GM03348 (cell line): ENCODE measurements at regions not wholly inside any gene's neighbourhood (a gene's known extent, or its start where the extent isn't known, plus 50 kb on each side); places are given as distances from the start of the nearest gene placed in this dataset.
A peak's percentile ranks its signal among the peaks of the same experiment; 100 is the strongest.

ENCODE experiments used
- DNase-seq: peaks from one replicate; pipeline ENCODE4 v3.0.0; 2012; ENCODE audit warnings: low spot score

DNA sequence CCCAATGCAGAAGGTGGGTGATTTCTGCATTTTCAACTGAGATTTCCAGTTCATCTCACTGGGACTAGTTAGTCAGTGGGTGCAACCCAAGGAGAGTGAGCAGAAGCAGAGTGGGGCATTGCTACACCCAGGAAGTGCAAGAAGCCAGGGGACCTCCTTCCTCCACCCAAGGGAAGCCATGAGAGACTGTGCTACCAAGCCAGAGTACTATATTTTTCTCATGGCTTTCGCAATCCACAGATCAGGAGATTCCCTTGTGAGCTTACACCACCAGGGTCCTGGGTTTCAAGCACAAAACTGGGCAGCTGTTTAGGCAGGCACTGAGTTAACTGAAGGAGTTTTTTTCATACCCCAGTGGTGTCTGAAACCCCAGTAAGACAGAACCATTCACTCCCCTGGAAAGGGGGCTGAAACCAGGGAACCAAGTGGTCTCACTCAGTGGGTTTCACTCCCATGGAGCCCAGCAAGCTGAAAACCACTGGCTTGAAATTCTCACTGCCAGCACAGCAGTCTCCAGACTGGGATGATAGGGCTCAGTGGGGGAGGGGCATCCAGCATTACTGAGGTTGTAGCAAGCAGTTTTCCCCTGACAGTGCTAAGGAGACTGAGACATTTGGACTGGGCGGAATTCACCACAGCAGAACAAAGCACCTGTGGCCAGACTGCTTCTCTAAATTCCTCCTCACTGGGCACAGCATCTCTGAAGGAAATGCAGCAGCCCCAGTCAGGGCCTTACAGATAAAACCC lies 903.4 kb downstream of the TECRL start:
- no peak for DNase-seq

DNA sequence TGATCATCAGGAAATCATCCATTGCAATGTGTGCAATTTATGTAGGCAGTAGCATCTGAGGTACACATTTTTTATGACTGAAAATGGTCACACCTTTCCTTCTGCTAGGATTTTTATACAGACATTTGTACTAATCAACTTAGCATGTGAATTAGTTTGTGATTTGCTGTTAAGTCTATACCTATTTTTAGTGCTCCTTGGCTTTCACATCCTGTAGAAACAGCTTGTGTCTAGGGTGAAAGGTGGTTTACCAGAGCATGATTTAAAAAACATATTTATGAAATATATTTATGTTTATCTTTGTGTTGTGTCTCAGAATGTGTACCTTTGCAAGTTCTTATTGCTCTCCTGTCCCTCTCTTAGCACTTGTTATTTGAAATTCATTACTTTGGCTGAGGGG lies 916.0 kb downstream of the TECRL start:
- DNase-seq, result no peak

DNA sequence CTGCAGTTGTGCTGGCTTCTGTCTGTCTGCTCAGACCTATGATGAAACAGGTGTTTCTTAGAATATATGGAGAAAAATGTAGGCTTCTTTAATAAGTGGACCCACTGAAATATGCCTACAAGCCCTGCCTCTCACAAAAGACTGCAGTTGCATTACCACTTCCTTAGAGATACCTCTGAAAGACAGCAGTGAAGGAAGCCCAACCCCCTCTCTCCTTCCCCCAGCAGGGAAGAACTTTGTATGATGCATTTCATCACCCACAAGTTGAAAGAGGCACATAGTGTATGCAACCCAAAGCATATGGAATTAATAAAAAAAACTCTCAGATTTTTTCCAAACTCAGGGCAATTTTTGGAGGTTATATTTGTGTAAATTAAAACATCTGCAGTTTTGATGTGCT lies 916.7 kb downstream of the TECRL start:
- DNase-seq, result no peak

DNA sequence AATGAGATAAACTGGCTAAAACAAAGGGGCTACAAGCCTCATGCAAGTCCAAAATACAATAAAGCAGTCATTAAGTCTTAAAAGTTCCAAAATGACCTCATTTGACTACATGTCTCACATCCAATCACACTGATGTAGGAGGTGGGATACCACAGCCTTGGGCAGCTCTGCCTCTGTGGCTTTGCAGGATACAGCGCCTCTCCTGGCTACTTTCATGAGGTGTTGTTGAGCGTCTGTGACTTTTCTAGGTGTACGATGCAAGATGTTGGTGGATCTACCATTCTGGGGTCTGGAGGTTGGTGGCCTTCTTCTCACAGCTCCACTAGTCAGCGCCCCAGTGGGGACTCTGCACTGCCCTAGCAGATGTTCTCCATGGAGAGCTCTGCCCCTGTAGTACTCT lies 944.9 kb downstream of the TECRL start:
- DNase-seq, result no peak

DNA sequence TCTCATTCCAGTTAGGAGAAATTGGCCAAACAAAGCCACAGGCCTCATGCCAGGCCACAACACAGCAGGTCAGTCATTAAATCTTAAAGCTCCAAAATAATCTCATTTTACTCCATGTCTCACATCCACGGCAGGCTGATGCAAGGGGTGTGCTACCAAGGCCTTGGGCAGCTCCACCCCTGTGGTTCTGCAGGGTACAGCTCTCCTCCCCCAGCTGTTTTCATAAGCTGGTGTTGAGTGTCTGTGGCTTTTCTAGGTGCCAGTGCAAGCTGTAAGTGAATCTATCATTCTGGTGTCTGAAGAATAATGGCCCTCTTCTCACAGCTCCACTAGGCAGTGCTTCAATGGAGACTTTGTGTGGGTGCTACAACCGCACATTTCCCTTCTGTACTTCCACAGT lies 949.2 kb downstream of the TECRL start:
- no peak for DNase-seq

DNA sequence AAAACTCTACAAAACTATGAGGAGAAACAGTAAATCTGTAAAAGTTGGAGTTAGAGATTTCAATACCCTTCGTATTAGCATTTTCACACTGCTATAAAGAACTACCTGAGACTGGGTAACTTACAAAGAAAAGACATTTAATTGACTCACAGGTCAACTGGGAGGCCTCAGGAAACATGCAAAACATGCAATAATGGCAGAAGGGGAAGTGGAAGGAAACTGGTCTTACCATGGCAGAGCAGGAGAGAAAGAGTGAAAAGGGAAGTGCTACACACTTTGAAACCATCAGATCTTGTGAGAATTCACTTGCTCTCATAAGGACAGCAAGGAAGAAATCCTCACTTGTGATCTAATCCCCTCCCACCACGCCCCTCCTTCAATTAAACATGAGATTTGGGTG lies 949.9 kb downstream of the TECRL start:
- no peak for DNase-seq

DNA sequence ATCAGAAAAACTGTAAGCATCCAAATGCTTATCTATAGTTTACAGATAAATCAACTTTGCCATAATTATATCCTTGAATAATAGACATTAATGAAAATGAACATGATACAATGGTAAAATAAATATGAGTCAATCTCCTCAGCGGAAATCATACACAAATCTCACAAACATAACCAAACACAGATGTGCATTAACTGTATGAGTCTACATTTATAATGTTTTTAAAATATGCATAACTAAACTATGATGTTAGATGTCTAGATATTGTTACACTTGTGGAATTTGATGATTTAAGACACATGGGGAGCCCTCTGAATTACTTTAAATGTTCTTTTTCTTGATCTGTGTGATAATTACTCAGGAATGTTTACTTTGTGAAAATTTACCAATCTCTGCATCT lies 951.2 kb downstream of the TECRL start:
- DNase-seq, result no peak

DNA sequence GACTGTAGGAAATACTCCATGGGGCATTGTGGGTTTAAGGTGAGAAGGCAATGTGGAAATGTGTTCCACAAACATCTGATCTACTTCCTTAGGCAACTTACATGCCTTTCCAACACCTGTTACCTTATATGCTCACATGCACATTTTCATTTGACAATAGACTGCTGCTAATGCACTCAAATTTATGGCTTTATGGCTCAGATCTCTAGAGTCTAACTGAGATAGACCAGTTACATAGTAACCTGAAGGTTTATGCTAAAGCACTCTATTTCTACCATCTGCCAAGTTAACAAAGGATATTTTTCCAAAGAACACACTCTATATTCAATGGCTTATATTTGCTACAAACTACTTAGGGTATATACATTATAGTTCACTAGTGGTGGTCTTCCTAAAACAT lies 969.0 kb downstream of the TECRL start:
- no peak for DNase-seq

DNA sequence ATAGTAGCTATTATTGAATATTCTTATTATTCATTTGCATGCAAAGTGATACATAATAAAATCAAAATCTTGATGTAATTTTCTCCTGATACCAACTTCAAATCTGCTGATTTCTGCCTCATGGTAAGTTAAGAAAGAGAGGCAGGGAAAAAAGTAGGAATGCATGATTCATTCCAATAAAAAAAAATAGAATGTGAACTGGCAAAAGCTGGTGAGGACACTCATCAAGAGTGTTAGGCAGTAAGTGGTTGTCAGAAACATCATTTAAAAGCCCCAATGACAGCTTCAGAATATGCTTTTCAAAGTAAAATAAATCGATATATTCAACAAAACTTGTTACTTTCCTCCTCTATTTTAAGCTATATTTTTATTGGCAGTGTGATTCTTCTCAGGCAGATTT lies 979.1 kb downstream of the TECRL start:
- DNase-seq, result no peak

DNA sequence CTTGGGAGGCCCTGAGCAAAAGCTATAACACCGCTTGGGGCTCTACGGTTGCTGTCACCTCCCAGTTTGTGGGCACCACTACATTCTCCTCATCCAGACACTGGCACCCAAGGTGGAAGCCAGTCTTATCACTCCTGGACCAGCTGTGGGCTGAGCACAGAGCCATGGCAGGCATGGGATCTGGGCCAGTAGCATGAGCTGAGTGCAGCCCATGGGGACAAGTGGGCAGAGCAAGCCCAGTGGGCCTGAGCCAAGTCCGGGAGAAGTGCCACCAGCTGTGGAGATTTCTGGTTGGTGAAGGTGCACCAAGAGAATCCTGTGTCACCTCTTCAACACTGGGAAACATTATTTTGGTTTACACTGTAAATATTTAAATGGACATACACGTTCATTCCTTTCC lies 1013.0 kb downstream of the TECRL start:
- no peak for DNase-seq

DNA sequence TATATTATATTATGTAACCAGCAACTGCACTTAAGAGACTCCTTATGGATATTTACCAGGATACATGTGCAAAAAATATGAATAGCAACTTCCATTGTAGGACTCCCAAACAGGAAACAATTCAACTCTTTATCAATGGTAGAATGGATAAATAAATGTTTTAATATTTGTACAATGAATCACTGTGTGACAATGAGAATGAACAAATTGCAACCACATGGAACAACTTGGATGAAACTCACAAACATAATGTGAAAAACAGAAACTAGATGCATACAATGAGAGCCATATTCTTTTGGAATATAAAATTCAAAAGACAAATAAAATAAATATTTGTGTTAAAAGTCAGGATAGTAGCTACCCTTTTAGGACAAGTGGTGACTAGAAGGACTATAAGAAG lies 1015.7 kb downstream of the TECRL start:
- no peak for DNase-seq

DNA sequence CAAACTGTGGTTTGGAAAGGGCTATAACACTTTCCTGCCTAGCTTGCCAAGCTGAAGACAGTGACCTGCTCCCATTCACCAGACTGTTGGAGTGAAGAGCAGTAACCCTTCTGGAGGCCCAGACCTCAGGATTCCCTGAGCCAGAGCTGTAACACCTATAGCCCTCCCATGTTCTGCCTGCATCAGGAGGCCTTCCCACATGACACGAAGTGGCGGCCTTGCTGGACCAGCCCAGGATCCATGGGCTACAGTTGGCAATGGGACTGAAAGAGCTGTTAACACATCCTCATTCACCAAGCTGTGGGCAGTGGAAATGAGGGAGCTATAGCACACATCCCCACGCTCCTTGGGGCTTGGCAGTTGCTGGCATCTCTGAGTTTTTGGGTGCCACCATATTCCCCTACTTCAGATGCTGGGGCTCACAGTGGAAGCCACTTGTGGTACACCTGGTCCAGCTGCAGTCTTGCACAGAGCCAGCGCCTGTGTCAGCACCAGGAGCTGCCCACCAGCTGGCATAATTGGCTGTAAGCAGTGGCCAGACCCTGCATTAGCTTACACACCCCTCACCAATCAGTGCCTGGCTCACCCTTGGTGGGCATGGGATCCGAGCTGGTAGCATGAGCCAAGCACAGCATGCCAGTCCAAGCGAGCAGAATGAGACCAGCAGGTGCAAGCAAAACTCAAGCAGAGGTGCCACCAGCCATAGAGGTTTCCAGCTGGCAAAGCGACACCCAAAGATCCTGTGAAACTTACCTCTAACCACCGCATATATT lies 1029.3 kb downstream of the TECRL start:
- DNase-seq, result no peak

DNA sequence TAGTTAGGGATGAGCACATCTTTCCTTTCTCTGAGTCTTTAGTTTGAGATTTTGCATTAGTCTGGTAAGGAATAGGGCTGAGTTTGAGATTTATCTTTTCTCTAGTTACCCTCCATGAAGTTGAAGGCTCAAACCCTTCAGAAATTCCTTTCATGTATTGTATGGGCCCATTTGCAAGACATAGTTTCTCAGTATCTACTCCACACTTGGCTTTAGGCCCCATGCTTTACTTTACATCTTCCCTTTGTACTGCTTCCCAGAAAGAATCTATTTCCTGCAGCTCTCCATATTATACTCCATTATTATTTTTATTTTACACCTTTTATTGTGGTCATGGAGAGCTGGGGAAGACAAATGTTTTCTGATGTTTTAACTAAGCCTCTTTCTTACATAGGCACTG lies 1038.2 kb downstream of the TECRL start:
- DNase-seq, result no peak

DNA sequence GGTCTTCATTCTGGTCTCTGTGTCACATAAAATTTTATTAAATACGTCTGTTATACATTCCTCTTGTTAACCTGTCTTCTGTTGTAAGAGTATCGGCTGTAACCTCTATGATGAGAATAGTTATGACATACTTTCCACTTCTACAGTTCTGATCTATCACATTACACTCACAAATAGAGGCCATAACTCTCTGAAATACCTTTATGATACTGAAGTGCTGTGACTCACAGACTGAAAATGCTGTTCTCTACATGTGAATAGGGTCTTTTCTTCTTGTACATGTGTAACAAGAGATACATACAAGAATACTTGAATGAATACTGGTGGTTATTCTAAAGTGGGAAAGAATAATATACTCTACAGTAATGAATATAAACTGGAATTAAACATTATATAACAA lies 1047.6 kb downstream of the TECRL start:
- no peak for DNase-seq

DNA sequence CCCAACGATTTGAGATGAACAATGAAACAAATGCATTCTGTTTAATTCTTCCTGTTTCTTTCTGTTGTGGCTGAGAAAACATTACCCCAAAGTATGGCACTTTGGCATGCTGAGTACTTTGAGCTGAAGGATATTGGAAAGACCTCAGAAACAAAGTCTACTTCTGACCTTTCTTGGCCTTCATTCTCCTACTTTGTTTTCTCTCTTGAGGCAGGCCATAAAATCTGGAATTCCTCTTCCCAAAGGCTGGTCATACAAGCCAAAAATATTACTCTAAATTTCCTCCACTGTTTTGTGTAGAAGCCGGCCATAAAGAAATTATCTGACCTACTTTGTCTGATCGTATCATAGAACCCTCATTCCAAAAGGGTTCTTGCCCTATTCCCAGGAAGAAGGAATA lies 1048.2 kb downstream of the TECRL start:
- DNase-seq, result no peak

DNA sequence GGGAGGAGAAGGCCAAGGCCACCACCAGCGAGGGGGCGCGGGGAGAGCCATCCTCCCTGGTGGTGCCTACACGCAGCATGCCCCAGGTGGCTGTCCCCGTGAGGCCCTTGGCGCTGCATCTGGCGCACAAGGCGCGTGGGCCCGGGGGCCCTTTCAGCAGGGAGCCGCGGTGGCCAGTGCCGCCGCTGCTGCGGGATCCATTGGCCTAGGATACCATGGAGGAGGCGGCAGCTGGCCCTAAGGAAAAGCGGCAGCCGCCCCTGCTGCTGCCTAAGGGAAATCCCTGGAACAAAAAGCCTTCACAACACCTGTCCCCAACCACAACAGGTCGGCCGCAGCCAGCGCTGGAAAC lies 1059.6 kb downstream of the TECRL start:
- peak; percentile 1 for DNase-seq

DNA sequence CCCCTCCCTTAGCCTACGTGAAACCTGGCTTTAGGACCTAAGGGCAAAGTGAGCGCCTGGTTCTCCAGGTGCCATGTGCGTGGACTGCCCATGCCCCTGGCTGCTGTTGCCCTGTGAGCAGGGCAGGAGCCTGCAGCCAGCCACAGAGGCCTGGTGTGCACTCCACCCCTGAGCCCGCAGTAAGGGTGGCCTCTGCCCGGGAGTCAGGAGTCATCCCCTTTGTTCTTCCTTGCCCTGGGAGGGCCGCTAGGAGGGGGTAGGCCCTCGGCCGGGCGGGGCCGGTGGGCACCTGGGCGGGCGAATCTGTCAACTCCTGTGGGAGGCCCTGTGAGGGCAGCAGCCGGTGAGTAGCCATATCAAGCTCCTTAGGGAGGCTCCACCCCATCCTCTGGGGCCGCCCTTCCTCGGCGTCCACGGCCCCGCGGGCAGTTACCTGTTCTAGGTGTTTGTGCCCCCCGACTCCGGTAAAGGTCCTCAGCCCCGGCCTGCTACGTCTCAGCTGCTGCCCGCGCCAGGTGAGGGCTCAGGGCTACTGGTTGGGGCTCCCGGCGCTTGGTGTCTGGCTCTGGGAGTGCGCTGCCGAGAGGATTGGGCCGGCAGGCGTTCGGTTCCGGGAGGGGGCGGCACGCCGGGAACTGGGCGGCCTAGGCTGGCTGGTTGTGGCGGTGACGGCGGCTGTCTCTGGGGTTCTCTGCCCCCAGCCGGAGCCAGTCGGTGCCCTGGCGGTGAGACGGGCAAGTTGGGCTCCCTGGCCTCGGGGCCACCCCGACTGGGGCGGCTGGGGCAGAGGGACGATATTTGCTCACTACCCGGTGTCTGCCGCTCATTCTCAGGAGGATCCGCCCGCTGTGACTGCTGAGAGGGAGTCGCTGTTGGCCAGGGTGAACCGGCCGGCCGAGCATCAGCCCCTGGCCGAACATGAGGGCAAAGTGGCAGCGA lies 1060.2 kb downstream of the TECRL start:
- peak; percentile 6 for DNase-seq

DNA sequence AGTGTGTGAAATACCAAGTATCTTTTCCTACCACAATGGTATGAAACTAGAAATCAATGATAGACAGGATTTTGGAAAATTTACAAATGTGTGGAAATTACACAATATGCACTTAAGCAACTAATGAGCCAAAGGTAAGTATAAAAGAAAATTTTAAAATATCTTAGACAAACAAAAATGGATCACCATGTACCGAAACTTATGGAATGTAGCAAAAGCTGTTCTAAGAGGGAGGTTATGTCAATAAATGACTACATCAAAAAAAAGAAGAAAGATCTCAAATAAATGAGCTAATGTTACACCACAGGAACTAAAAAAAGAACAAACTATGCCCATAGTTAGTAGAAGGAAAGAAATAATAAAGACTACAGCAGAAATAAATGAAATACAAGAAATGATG lies 1084.1 kb downstream of the TECRL start:
- no peak for DNase-seq

DNA sequence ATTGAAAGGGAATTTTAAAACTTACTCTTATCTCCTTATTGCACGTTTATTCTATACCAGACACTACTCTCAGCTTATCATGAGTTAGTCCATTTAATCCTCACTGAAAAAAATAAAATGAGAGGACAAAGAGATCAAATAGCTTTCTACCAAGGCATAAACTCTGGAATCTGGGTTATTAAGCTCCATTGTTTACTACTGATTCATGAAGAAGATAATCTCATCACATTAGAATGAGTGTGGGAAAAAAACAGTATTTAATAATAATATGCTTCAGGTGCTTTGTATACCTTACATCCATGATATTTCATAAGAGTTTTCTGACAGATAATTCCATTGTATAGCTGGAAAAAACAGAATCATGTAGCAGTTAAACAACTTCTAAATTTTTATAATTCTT lies 1092.6 kb downstream of the TECRL start:
- DNase-seq, result no peak

DNA sequence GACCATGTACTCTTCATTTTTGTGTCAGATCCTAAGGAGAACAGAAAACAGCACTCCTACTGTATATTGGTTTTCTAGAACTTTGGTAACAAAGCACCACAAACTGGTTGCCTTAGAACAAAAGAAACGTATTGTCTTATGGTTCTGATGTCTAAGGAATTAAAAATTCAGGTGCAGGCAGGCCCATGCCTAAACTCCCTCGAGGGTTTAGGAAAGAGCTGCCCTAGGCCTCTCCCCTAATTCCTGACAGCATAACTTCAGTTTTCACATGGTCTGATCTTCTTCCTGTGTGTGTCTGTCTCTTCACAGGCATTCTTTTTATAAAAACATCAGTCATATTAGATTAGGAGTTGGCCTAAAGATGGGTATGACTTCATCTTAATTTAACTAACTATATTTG lies 1093.6 kb downstream of the TECRL start:
- DNase-seq, result no peak

DNA sequence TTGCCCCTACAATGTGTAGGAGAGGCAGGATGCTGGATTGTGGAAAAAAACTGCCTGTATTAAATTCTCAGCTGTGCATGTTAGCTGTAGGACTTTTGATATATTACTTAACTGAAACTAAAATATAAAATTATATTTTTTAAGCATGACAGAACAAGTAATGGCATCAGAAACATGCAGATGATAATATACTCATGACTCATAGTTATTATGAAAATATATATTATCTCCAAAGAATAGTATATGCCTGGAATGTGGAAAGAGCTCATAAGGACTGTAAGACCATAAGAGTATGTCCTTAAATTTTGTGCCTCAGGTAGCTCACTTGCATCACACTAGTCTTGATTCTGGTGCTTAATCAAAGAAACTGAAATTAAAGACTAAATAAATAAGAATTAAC lies 1100.6 kb downstream of the TECRL start:
- DNase-seq, result no peak

DNA sequence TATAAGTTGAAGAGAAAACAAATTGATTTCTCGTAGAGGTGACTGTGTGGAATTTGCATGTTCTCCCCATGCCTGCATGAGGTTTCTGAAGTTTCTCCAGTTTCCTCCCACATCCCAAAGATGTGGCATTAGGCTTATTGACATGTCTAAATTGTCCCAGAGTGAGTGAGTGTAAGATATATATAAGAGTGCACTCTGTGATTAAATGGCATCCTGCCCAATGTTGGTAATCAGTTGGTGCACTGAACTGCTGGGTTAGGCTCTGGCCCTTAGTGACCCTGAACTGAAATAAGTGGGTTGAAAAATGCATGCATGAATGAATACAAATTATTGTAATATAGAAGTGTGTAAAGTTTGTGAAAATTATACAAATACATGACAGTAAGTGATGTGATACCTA lies 1106.5 kb downstream of the TECRL start:
- no peak for DNase-seq

DNA sequence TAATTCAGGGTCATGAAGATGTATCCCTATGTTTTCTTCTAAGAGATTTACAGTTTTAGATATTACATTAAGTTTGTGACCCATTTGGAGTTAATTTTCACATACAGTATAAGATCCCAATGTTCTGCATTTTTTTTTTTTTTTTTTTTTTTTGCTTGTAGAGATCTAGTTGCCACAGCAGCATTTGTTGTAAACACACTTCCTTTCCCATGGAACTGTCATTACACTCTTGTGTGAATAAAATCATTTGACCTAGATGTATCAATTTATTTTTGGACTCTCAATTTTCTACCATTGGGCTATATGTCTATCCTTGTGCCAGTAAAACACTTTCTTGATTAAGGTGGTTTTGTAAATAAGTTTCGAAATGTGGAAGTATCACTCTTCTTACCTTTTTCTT lies 1107.2 kb downstream of the TECRL start:
- DNase-seq, result no peak
